Astrocyte (in vitro differentiated cells and primary cell): ENCODE measurements at regions not wholly inside any gene's neighbourhood (a gene's known extent, or its start where the extent isn't known, plus 50 kb on each side); places are given as distances from the start of the nearest gene placed in this dataset.

Experiments
- DNase-seq: peaks from one replicate; pipeline ENCODE4 v3.0.0-alpha.2; 2010; ENCODE audit warnings: low read depth
- FAIRE-seq: peaks from 2 replicates; lab custom pipeline; 2011; peaks lifted over from hg19 to GRCh38; lab: Jason Lieb, UNC
- H2AFZ ChIP-seq: 2 replicates; pipeline ENCODE4 v1.6.0; 2012; ENCODE audit warnings: low read depth, low read length, inconsistent platforms
- H3K27ac ChIP-seq: 2 replicates; pipeline ENCODE4 v1.5.1; 2011; ENCODE audit warnings: low read depth, low read length, inconsistent platforms
- H3K27me3 ChIP-seq: 2 replicates; pipeline ENCODE4 v1.6.0; 2011; ENCODE audit warnings: low read length, inconsistent platforms; ENCODE audit not compliant: insufficient read depth
- H3K36me3 ChIP-seq: 2 replicates; pipeline ENCODE4 v1.5.1; 2011; ENCODE audit warnings: low read length, inconsistent platforms; ENCODE audit not compliant: insufficient read depth
- H3K4me1 ChIP-seq: 2 replicates; pipeline ENCODE4 v1.5.1; 2011; ENCODE audit warnings: low read length, inconsistent platforms; ENCODE audit not compliant: insufficient read depth
- H3K4me2 ChIP-seq: 2 replicates; pipeline ENCODE4 v1.6.0; 2012; ENCODE audit warnings: low read length, inconsistent platforms
- H3K4me3 ChIP-seq: 2 replicates; pipeline ENCODE4 v1.5.1; 2011; ENCODE audit warnings: low read depth, mild to moderate bottlenecking, low read length, inconsistent platforms; ENCODE audit not compliant: insufficient read depth
- H3K79me2 ChIP-seq: 2 replicates; pipeline ENCODE4 v1.6.0; 2012; ENCODE audit warnings: mild to moderate bottlenecking, low read length, inconsistent platforms; ENCODE audit not compliant: insufficient read depth
- H3K9ac ChIP-seq: 2 replicates; pipeline ENCODE4 v1.6.0; 2012; ENCODE audit warnings: mild to moderate bottlenecking, low read length, inconsistent platforms
- H3K9me3 ChIP-seq: 2 replicates; pipeline ENCODE4 v1.5.1; 2012; ENCODE audit warnings: low read depth, mild to moderate bottlenecking, low read length, inconsistent platforms; ENCODE audit not compliant: insufficient read depth
- H4K20me1 ChIP-seq: 2 replicates; pipeline ENCODE4 v1.6.0; 2012; ENCODE audit warnings: low read length, inconsistent platforms; ENCODE audit not compliant: insufficient read depth
- H3K27ac Mint-ChIP-seq: one replicate; pipeline ENCODE4 v1.8.0; 2021; ENCODE audit warnings: mild to moderate bottlenecking, mixed read lengths; ENCODE audit not compliant: unreplicated experiment
- H3K27me3 Mint-ChIP-seq: one replicate; pipeline ENCODE4 v1.8.0; 2021; ENCODE audit warnings: low read depth, mixed read lengths; ENCODE audit not compliant: unreplicated experiment
- H3K36me3 Mint-ChIP-seq: one replicate; pipeline ENCODE4 v1.8.0; 2021; ENCODE audit warnings: low read depth, mixed read lengths; ENCODE audit not compliant: unreplicated experiment
- H3K4me1 Mint-ChIP-seq: one replicate; pipeline ENCODE4 v1.8.0; 2021; ENCODE audit warnings: low read depth, mixed read lengths; ENCODE audit not compliant: unreplicated experiment
- H3K4me3 Mint-ChIP-seq: one replicate; pipeline ENCODE4 v1.8.0; 2021; ENCODE audit warnings: mild to moderate bottlenecking, moderate library complexity, mixed read lengths; ENCODE audit not compliant: unreplicated experiment
- H3K9me3 Mint-ChIP-seq: one replicate; pipeline ENCODE4 v1.8.0; 2021; ENCODE audit warnings: mild to moderate bottlenecking, mixed read lengths; ENCODE audit not compliant: unreplicated experiment
- CTCF ChIP-seq: IDR thresholded peaks from 2 replicates; pipeline ENCODE4 v1.5.1; 2011; ENCODE audit warnings: low read depth, mild to moderate bottlenecking, inconsistent platforms, low read length, moderate library complexity; ENCODE audit not compliant: insufficient read depth
- EZH2 ChIP-seq: IDR thresholded peaks from 2 replicates; pipeline ENCODE4 v1.6.1; 2012; ENCODE audit warnings: mild to moderate bottlenecking, low read length, inconsistent platforms; ENCODE audit not compliant: insufficient read depth

- Histone ChIP-seq H2AFZ (no peak overlapping the region), H3K79me2 (no peaks in the 10 kb centered on the region), H3K27me3 (no peaks in the 10 kb centered on the region), H3K9ac (no peak overlapping the region), H3K4me2 (no peak overlapping the region), H4K20me1 (no peaks in the 10 kb centered on the region), H3K27ac (no peak overlapping the region), H3K4me3 (no peak overlapping the region), H3K4me1 (no peaks in the 10 kb centered on the region), H3K36me3 (no peaks in the 10 kb centered on the region), H3K9me3 (no peaks in the 10 kb centered on the region)
- DNase-seq (no peak), FAIRE-seq (no peak)
- Mint-ChIP-seq H3K27ac (no peak overlapping the region), H3K36me3 (no peaks in the 10 kb centered on the region), H3K4me3 (no peak overlapping the region), H3K9me3 (no peaks in the 10 kb centered on the region), H3K27me3 (no peaks in the 10 kb centered on the region), H3K4me1 (no peaks in the 10 kb centered on the region)
- no peak for TF ChIP-seq EZH2
- TF ChIP-seq CTCF, result no peak
These were observed 168.7 kb upstream of the CNOT2 start for GRCh38 chr12:70074510-70074909.

GRCh38 chr12:70077441-70077840 lies 165.8 kb upstream of the CNOT2 start:
- Mint-ChIP-seq H3K36me3 (no peaks in the 10 kb centered on the region), H3K4me3 (no peak overlapping the region), H3K27me3 (no peaks in the 10 kb centered on the region), H3K4me1 (no peaks in the 10 kb centered on the region), H3K27ac (no peak overlapping the region), H3K9me3 (no peaks in the 10 kb centered on the region)
- Histone ChIP-seq H3K9me3 (no peaks in the 10 kb centered on the region), H3K27me3 (no peaks in the 10 kb centered on the region), H2AFZ (no peak overlapping the region), H3K9ac (no peak overlapping the region), H3K4me2 (no peak overlapping the region), H3K4me1 (no peaks in the 10 kb centered on the region), H3K4me3 (no peak overlapping the region), H3K36me3 (no peaks in the 10 kb centered on the region), H4K20me1 (no peaks in the 10 kb centered on the region), H3K79me2 (no peaks in the 10 kb centered on the region), H3K27ac (no peak overlapping the region)
- no peak for DNase-seq
- FAIRE-seq, result no peak
- TF ChIP-seq EZH2 (no peak), CTCF (no peak)

GRCh38 chr12:70078161-70078560 lies 165.1 kb upstream of the CNOT2 start:
- no peak for TF ChIP-seq EZH2
- no peak for TF ChIP-seq CTCF
- no peak overlapping the region for H3K4me3 ChIP-seq
- H3K4me2 ChIP-seq, result no peak overlapping the region
- no peak overlapping the region for H3K27ac ChIP-seq
- no peak overlapping the region for H3K9ac ChIP-seq
- no peak for FAIRE-seq
- no peaks in the 10 kb centered on the region for H3K27me3 Mint-ChIP-seq
- no peaks in the 10 kb centered on the region for H3K36me3 Mint-ChIP-seq
- H3K9me3 Mint-ChIP-seq, result no peaks in the 10 kb centered on the region
- H2AFZ ChIP-seq, result no peak overlapping the region
- no peaks in the 10 kb centered on the region for H4K20me1 ChIP-seq
- H3K27me3 ChIP-seq, result no peaks in the 10 kb centered on the region
- no peaks in the 10 kb centered on the region for H3K36me3 ChIP-seq
- no peak overlapping the region for H3K4me3 Mint-ChIP-seq
- no peaks in the 10 kb centered on the region for H3K79me2 ChIP-seq
- no peaks in the 10 kb centered on the region for H3K4me1 ChIP-seq
- H3K27ac Mint-ChIP-seq, result no peak overlapping the region
- no peaks in the 10 kb centered on the region for H3K4me1 Mint-ChIP-seq
- H3K9me3 ChIP-seq, result no peaks in the 10 kb centered on the region
- DNase-seq, result no peak
